ENCODE measurements at regions not wholly inside any gene's neighbourhood (a gene's known extent, or its start where the extent isn't known, plus 50 kb on each side); places are given as distances from the start of the nearest gene placed in this dataset.
"Not testable (repeated sequence)": the region's sequence is repeated elsewhere in the genome, so short reads cannot be mapped to it uniquely, and the experiment has no call there.

DNA sequence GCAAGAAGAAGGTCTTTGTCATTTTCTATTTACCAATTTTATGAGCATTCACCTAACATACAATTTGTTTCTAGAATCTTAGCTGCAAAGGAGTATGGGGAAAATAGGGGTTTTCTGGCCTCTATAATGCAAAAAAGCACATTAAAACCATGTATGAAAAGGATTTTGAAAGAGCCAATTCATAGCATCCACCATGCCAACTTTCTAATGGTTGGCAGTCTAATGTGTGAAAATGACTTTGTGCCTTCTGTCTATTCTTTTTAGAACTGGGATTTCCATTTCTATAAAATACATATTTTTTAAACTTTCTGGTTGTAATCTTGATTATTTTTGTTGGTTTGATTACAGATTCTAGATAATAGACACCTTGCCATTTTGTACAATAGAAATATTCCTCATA, 333.7 kb upstream of the CNTN6 start:
- DNase-seq: no peak
- intact Hi-C loops (cut with DNase I, micrococcal nuclease): no loop called here
- ATAC-seq: no peak

GRCh38 chr3:773433-773832, 319.4 kb upstream of the CNTN6 start:
- intact Hi-C loops (cut with DNase I, micrococcal nuclease); ATAC-seq: not testable (repeated sequence)

GRCh38 chr3:775178-775880, 317.5 kb upstream of the CNTN6 start:
- no peak for DNase-seq
- intact Hi-C loops (cut with DNase I, micrococcal nuclease): no loop called here
- no peak for ATAC-seq

More at GRCh38 chr3:773433-773832, 319.4 kb upstream of the CNTN6 start:
- not testable (repeated sequence) for DNase-seq

- no peak for ATAC-seq
- intact Hi-C loops (cut with DNase I, micrococcal nuclease): no loop called here
- no peak for DNase-seq
Measured at GRCh38 chr3:780505-780904, 312.3 kb upstream of the CNTN6 start.

DNA sequence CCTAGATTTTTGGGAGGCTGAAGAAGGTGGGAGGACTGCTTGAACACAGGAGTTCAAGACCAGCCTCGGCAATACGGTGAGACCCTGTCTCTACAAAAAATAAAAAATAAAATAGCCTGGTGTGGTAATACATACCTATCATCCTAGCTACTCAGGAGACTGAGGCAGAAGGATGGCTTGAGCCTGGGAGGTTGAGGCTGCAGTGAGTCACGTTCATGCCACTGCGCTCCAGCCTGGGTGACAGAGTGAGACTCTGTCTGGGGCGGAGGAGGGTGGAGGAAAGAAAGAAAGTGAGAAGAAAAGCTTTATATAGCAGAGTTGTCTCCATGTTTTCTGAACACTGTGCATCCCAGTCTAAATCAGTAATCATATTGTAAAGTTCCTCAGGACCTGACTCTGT, 301.4 kb upstream of the CNTN6 start:
- ATAC-seq (no peak), DNase-seq (no peak)
- intact Hi-C loops (cut with DNase I, micrococcal nuclease): no loop called here

GRCh38 chr3:792630-793029, 300.2 kb upstream of the CNTN6 start:
- intact Hi-C loops (cut with DNase I, micrococcal nuclease): no loop called here
- DNase-seq: no peak
- no peak for ATAC-seq

GRCh38 chr3:804211-804610, 288.6 kb upstream of the CNTN6 start:
- no peak for DNase-seq
- ATAC-seq: no peak
- intact Hi-C loops (cut with DNase I, micrococcal nuclease): no loop called here

GRCh38 chr3:805326-805725, 287.5 kb upstream of the CNTN6 start:
- no peak for DNase-seq
- intact Hi-C loops (cut with DNase I, micrococcal nuclease): no loop called here
- ATAC-seq: no peak

GRCh38 chr3:806006-806405, 286.8 kb upstream of the CNTN6 start:
- ATAC-seq: no peak
- DNase-seq: no peak
- intact Hi-C loops (cut with DNase I, micrococcal nuclease): no loop called here

- intact Hi-C loops (cut with DNase I, micrococcal nuclease): no loop called here
- ATAC-seq (no peak), DNase-seq (no peak)
Measured at GRCh38 chr3:816605-817004, 276.2 kb upstream of the CNTN6 start.

DNA sequence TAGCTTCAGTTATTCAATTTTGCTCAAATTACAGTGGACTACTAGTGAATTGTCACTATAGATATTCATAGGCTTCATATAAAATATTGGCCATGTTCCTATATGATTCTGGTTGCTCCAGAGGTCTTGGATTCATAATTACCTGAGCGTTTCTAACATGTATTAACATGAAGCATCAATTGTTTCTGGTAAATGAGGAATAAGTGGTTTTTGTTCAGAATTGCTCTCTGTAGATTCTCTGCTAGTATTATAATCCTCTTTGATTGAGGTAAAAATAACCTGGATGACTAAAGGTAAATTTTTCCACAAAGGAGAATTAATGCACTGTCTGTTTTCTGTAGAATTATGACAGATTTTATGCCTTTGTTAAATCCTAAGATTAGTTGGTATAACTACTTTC, 258.1 kb upstream of the CNTN6 start:
- intact Hi-C loops (cut with DNase I, micrococcal nuclease): no loop called here
- ATAC-seq: no peak

GRCh38 chr3:835096-835495, 257.7 kb upstream of the CNTN6 start:
- intact Hi-C loops (cut with DNase I, micrococcal nuclease): no loop called here
- DNase-seq (no peak), ATAC-seq (no peak)

More for the DNA sequence above, 258.1 kb upstream of the CNTN6 start:
- DNase-seq: no peak

GRCh38 chr3:839981-840380, 252.8 kb upstream of the CNTN6 start:
- intact Hi-C loops (cut with DNase I, micrococcal nuclease): no loop called here
- DNase-seq (no peak), ATAC-seq (no peak)

- ATAC-seq (no peak), DNase-seq (no peak)
- intact Hi-C loops (cut with DNase I, micrococcal nuclease): no loop called here
Measured at GRCh38 chr3:851098-851790, 241.6 kb upstream of the CNTN6 start.

DNA sequence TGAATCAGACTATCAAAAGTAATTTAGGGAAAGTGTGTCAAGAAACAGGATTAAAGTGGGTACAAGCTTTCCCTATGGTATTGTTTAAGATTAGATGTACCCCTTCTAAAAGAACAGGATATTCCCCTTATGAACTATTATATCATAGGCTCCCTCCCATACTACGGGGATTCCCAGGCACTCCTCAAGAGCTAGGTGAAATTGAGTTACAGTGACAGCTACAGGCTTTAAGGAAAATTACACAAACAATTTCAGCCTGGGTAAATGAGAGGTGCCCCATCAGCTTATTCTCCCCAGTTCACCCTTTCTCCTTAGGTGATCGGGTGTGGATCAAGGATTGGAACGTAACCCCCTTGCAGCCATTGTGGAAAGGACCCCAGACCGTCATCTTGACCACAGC, 240.8 kb upstream of the CNTN6 start:
- intact Hi-C loops (cut with DNase I, micrococcal nuclease): no loop called here
- no peak for ATAC-seq
- no peak for DNase-seq

GRCh38 chr3:853489-853888, 239.3 kb upstream of the CNTN6 start:
- no peak for DNase-seq
- intact Hi-C loops (cut with DNase I, micrococcal nuclease): no loop called here
- no peak for ATAC-seq

DNA sequence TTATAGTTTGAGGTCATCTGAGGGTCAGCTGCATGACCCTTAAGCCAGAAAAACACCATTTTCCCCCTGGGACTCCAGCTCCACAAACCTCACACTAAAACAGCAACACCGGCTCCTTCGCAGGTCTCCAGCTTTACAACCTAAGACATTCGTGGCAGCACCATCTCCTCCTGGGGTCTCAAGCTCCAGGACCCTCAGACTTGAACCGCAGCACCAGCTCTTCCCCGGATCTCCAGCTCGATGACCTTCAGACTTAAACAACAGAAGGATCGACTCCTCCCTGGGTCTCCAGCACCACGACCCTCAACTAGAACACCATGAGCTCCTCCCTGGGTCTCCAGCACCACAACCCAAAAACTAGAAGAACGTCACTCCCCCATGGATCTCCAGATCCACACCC, 233.7 kb upstream of the CNTN6 start:
- intact Hi-C loops (cut with DNase I, micrococcal nuclease): no loop called here
- DNase-seq (no peak), ATAC-seq (no peak)

DNA sequence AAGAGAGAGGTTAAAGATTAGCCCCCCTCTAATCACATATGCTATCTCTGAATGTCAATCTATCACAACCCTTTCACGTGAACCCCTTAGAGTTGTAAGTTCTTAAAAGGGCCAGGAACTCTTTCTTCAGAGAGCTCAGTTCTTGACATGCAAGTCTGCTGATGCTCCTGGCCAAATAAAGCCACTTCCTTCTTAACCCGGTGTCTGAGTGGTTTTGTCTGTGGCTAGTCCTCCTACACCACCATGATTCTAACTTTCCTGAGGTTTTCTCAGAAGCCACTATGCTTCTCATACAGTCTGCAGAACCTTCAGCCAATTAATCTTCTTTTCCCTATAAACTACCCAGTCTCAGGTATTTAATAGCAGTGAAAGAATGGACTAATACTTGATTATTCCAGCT, 231.1 kb upstream of the CNTN6 start:
- intact Hi-C loops (cut with DNase I, micrococcal nuclease): no loop called here
- ATAC-seq (no peak), DNase-seq (no peak)

GRCh38 chr3:869269-869668, 223.6 kb upstream of the CNTN6 start:
- intact Hi-C loops (cut with DNase I, micrococcal nuclease): no loop called here
- no peak for DNase-seq
- ATAC-seq: no peak

GRCh38 chr3:869734-870133, 223.1 kb upstream of the CNTN6 start:
- ATAC-seq (no peak), DNase-seq (no peak)
- intact Hi-C loops (cut with DNase I, micrococcal nuclease): no loop called here

DNA sequence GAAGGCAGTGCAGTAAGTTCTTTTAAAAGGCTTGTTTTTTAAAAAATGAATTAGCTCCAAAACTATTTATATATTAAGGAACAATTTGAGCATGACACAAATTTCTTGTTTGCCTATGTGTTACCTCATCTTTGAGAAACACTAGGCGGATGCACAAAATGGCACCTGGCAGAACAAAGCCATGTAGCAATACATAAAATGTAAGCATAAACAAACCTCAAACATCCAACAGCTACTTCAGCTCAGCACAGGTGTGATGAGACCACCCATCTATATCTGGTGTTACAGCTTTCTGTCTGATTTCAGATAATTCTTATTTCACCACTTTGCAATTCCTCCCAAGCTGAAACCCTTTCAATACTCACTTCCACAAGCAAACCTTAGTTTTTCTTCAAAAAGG, 221.2 kb upstream of the CNTN6 start:
- DNase-seq (no peak), ATAC-seq (no peak)
- intact Hi-C loops (cut with DNase I, micrococcal nuclease): no loop called here
